SH-SY5Y (cell line): ENCODE measurements at regions not wholly inside any gene's neighbourhood (a gene's known extent, or its start where the extent isn't known, plus 50 kb on each side); places are given as distances from the start of the nearest gene placed in this dataset.

Experiments
- GATA2 ChIP-seq: IDR thresholded peaks from 2 replicates; pipeline ENCODE4 v1.6.1; 2011; ENCODE audit warnings: mild to moderate bottlenecking, low read depth, low read length
- GATA3 ChIP-seq: IDR thresholded peaks from 2 replicates; pipeline ENCODE4 v1.6.1; 2011; ENCODE audit warnings: low read depth, mild to moderate bottlenecking, low read length, moderate library complexity

DNA sequence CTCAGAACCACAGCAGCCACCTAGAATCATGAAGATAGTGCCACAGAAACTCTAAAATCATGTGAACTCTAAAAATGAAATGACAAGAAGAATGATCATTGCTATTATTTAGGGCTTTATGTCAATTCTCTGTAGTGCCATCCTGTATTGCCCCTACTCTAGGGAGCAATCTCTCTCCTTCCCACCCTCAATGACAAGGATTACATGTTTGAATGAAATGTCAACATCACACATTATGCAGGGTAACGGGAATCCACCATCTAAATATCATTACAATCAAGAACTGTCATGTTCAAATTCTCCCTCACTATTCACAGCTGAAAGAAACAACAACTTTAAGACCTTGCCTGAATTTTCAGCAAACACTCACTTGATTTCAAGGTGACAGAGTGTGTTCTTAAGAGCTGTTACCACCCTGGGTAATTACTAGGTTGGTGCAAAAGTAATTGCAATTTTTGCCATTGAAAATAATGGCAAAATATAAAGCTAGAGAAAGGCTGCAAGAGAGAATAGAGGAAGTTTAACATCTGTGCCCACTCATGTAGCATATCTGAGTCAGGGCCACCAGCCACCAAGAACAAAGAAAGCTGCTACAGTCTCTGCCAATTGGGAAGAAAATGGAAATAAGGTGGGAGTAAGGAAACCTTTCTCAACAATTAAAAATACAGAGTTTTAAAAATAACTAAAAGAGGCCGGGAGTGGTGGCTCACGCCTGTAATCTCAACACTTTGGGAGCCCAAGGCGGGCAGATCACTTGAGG lies 112.8 kb upstream of the PSMD7 start:
- no peak for TF ChIP-seq GATA2
- no peak for TF ChIP-seq GATA3
